Neural progenitor cell (in vitro differentiated cells): ENCODE measurements at regions not wholly inside any gene's neighbourhood (a gene's known extent, or its start where the extent isn't known, plus 50 kb on each side); places are given as distances from the start of the nearest gene placed in this dataset.

ENCODE experiments used
- DNase-seq: peaks from one replicate; pipeline ENCODE4 v3.0.0-alpha.2; 2016; ENCODE audit warnings: low spot score
- H2AFZ ChIP-seq: fragments of 200-600 bp; sonication (generic); replicated peaks from 2 replicates; pipeline ENCODE4 v1.6.1; 2016; ENCODE audit warnings: antibody characterized with exemption
- H3F3A ChIP-seq: fragments of 200-600 bp; sonication (generic); 2 replicates; pipeline ENCODE4 v1.6.1; 2016; ENCODE audit warnings: antibody characterized with exemption, low read depth
- H3K27ac ChIP-seq: fragments of 200-600 bp; sonication (generic); 2 replicates; pipeline ENCODE4 v1.5.1; 2016; ENCODE audit warnings: mild to moderate bottlenecking
- H3K27me3 ChIP-seq: fragments of 200-600 bp; sonication (generic); 2 replicates; pipeline ENCODE4 v1.6.1; 2016; ENCODE audit warnings: mild to moderate bottlenecking, moderate library complexity
- H3K36me3 ChIP-seq: fragments of 200-600 bp; sonication (generic); 2 replicates; pipeline ENCODE4 v1.5.1; 2016
- H3K4me1 ChIP-seq: fragments of 200-600 bp; sonication (generic); 2 replicates; pipeline ENCODE4 v1.6.1; 2016; ENCODE audit warnings: mixed run types
- H3K4me2 ChIP-seq: fragments of 200-600 bp; sonication (generic); 2 replicates; pipeline ENCODE4 v1.6.1; 2016
- H3K4me3 ChIP-seq: fragments of 200-600 bp; sonication (generic); 2 replicates; pipeline ENCODE4 v1.5.1; 2016
- H3K79me2 ChIP-seq: fragments of 200-600 bp; sonication (generic); 2 replicates; pipeline ENCODE4 v1.6.1; 2016; ENCODE audit warnings: low read depth
- H3K9ac ChIP-seq: fragments of 200-600 bp; sonication (generic); 2 replicates; pipeline ENCODE4 v1.6.1; 2016
- H3K9me3 ChIP-seq: fragments of 200-600 bp; sonication (generic); 2 replicates; pipeline ENCODE4 v1.5.1; 2016; ENCODE audit warnings: low read depth
- H4K20me1 ChIP-seq: fragments of 200-600 bp; sonication (generic); 2 replicates; pipeline ENCODE4 v1.6.1; 2016; ENCODE audit warnings: low read depth
- H3K27ac Mint-ChIP-seq: 3 replicates; pipeline ENCODE4 v1.8.0; 2021; ENCODE audit warnings: mixed read lengths
- H3K27me3 Mint-ChIP-seq: 2 replicates; pipeline ENCODE4 v1.8.0; 2022; ENCODE audit warnings: low read depth, mild to moderate bottlenecking, inconsistent platforms, moderate library complexity, mixed read lengths; ENCODE audit not compliant: insufficient read depth
- H3K36me3 Mint-ChIP-seq: 3 replicates; pipeline ENCODE4 v1.8.0; 2021; ENCODE audit warnings: mixed read lengths
- H3K4me1 Mint-ChIP-seq: 3 replicates; pipeline ENCODE4 v1.8.0; 2021; ENCODE audit warnings: mixed read lengths
- H3K4me3 Mint-ChIP-seq: 3 replicates; pipeline ENCODE4 v1.8.0; 2021; ENCODE audit warnings: mild to moderate bottlenecking, moderate library complexity, mixed read lengths
- H3K9me3 Mint-ChIP-seq: 3 replicates; pipeline ENCODE4 v1.8.0; 2020; ENCODE audit warnings: mixed read lengths
- EZH2 ChIP-seq: fragments of 200-600 bp; sonication (generic); IDR thresholded peaks from 2 replicates; pipeline ENCODE4 v1.6.1; 2017; ENCODE audit warnings: antibody characterized with exemption, mild to moderate bottlenecking, moderate library complexity
- EZH2phosphoT487 ChIP-seq: fragments of 200-600 bp; sonication (generic); IDR thresholded peaks from 2 replicates; pipeline ENCODE4 v1.6.1; 2017; ENCODE audit warnings: antibody characterized with exemption
- TF ChIP-seq, protein P1 (sequence below): fragments of 200-600 bp; sonication (generic); IDR thresholded peaks from 2 replicates; pipeline ENCODE4 v1.5.1; 2017; ENCODE audit warnings: antibody characterized with exemption, mild to moderate bottlenecking

DNA sequence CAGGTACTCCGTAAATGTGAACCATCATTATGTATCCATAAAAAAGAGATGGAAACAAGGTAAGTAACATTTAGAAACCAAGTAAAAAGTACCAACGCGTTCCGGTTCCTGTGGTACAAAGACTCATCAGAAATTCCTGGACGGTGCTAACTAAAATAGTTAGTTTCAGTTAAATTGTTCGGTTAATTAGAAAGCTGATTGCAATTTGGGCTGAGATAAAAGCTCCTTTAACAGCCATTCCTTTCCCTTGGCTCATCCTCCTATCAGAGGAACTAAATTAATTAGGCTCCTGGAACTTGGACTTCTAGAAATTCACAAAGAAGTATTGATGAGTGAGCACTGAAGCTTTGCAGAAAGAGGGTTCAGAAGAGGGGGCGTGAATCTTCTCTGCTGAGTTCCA is 63.5 kb downstream of the SOX1 start:
- H3K27me3 ChIP-seq, result no peaks in the 10 kb centered on the region
- H3K4me1 Mint-ChIP-seq, result peaks cover 27% of the 10 kb centered on the region
- H3K27me3 Mint-ChIP-seq, result no peaks in the 10 kb centered on the region

DNA sequence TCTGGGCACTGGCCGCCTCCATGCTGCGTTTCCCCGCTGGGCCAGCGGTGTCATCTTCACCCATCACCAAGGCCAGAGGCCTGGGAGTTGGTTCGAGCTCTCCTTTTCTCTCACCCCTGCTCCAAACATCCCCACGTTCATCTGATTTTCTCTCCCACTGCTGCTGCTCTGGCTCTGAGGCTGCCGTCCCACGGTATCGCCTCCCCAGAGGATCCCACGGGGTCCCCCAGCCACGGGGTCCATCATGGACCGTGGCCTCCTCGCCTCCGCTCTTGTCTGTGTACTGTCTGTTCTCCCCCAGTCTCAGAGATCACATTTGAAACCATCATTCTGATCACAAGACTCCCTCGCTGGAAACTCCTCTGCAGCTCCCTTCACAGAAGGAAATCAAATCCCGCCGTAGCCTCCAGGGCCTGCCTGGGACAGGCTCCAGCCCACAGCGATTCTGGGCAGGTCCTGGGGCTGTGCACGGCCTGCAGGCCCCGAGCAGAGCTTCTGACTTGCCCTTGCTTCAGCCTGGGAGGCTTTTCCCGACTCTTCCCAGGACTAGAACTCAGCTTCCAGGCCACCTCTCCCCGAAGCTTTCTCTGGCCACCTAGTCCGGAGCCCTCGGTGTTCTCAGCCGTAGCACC is 64.2 kb downstream of the SOX1 start:
- Histone ChIP-seq H3K9me3 (no peaks in the 10 kb centered on the region), H3K36me3 (no peaks in the 10 kb centered on the region), H3K4me2 (no peak overlapping the region), H4K20me1 (no peaks in the 10 kb centered on the region), H3K4me3 (no peak overlapping the region), H3F3A (no peaks in the 10 kb centered on the region), H3K79me2 (no peaks in the 10 kb centered on the region), H3K27me3 (no peaks in the 10 kb centered on the region), H3K4me1 (no peaks in the 10 kb centered on the region), H3K9ac (no peak overlapping the region), H3K27ac (no peak overlapping the region), H2AFZ (no peak overlapping the region)
- Mint-ChIP-seq H3K4me3 (no peak overlapping the region), H3K36me3 (peaks cover 1% of the 10 kb centered on the region), H3K4me1 (peaks cover 27% of the 10 kb centered on the region), H3K27ac (peak overlapping the region; percentile 81), H3K9me3 (peaks cover 11% of the 10 kb centered on the region), H3K27me3 (peaks cover 2% of the 10 kb centered on the region)
- TF ChIP-seq, protein P1, sequence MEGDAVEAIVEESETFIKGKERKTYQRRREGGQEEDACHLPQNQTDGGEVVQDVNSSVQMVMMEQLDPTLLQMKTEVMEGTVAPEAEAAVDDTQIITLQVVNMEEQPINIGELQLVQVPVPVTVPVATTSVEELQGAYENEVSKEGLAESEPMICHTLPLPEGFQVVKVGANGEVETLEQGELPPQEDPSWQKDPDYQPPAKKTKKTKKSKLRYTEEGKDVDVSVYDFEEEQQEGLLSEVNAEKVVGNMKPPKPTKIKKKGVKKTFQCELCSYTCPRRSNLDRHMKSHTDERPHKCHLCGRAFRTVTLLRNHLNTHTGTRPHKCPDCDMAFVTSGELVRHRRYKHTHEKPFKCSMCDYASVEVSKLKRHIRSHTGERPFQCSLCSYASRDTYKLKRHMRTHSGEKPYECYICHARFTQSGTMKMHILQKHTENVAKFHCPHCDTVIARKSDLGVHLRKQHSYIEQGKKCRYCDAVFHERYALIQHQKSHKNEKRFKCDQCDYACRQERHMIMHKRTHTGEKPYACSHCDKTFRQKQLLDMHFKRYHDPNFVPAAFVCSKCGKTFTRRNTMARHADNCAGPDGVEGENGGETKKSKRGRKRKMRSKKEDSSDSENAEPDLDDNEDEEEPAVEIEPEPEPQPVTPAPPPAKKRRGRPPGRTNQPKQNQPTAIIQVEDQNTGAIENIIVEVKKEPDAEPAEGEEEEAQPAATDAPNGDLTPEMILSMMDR, result no peak
- TF ChIP-seq EZH2phosphoT487 (no peak), EZH2 (no peak)
- DNase-seq, result no peak

More for the DNA sequence above, 63.5 kb downstream of the SOX1 start:
- Histone ChIP-seq H3K4me3 (no peak overlapping the region), H4K20me1 (no peaks in the 10 kb centered on the region), H2AFZ (no peak overlapping the region), H3K9me3 (no peaks in the 10 kb centered on the region), H3K36me3 (no peaks in the 10 kb centered on the region), H3K9ac (no peak overlapping the region), H3K4me2 (no peak overlapping the region), H3K79me2 (no peaks in the 10 kb centered on the region), H3F3A (no peaks in the 10 kb centered on the region), H3K27ac (no peak overlapping the region), H3K4me1 (no peaks in the 10 kb centered on the region)
- Mint-ChIP-seq H3K27ac (peak overlapping the region; percentile 33), H3K36me3 (peaks cover 1% of the 10 kb centered on the region), H3K4me3 (no peak overlapping the region), H3K9me3 (peaks cover 12% of the 10 kb centered on the region)
- no peak for DNase-seq
- TF ChIP-seq EZH2phosphoT487 (no peak), EZH2 (no peak)
- TF ChIP-seq, protein P1, result no peak

DNA sequence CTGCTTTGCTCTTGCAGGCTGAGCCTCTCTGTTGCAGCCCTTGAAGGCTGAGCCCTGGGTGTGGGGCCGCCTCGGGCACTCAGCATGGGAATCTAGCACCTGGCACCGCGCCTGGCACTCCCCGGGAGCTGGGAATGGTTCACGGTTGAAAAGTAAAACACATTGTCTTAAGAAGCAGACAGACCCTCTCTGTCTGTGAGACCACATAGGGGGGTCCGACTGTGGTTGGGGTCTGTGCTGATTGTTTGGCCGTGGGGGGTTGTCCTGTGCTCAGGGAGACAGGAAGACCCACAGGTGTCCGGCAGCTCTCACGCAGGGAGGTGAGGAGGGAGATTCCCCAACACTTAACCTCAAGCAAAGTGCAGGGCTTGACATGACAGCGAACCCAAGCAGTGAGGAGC is 64.8 kb downstream of the SOX1 start:
- Histone ChIP-seq H3K27me3 (no peaks in the 10 kb centered on the region), H3K27ac (no peak overlapping the region), H3K4me2 (no peak overlapping the region), H3K4me3 (no peak overlapping the region), H3K4me1 (no peaks in the 10 kb centered on the region), H3K36me3 (no peaks in the 10 kb centered on the region), H3K9me3 (no peaks in the 10 kb centered on the region), H3F3A (no peaks in the 10 kb centered on the region), H3K9ac (no peak overlapping the region), H4K20me1 (no peaks in the 10 kb centered on the region), H3K79me2 (no peaks in the 10 kb centered on the region), H2AFZ (no peak overlapping the region)
- H3K4me1 Mint-ChIP-seq, result peaks cover 27% of the 10 kb centered on the region
- DNase-seq, result no peak
- H3K27me3 Mint-ChIP-seq, result peaks cover 5% of the 10 kb centered on the region
- H3K9me3 Mint-ChIP-seq, result peaks cover 9% of the 10 kb centered on the region
- peaks cover 1% of the 10 kb centered on the region for H3K36me3 Mint-ChIP-seq
- no peak overlapping the region for H3K4me3 Mint-ChIP-seq
- TF ChIP-seq EZH2phosphoT487 (no peak), EZH2 (no peak)
- TF ChIP-seq, protein P1, result no peak
- H3K27ac Mint-ChIP-seq, result no peak overlapping the region
